ENCODE measurements at regions not wholly inside any gene's neighbourhood (a gene's known extent, or its start where the extent isn't known, plus 50 kb on each side); places are given as distances from the start of the nearest gene placed in this dataset.

DNA sequence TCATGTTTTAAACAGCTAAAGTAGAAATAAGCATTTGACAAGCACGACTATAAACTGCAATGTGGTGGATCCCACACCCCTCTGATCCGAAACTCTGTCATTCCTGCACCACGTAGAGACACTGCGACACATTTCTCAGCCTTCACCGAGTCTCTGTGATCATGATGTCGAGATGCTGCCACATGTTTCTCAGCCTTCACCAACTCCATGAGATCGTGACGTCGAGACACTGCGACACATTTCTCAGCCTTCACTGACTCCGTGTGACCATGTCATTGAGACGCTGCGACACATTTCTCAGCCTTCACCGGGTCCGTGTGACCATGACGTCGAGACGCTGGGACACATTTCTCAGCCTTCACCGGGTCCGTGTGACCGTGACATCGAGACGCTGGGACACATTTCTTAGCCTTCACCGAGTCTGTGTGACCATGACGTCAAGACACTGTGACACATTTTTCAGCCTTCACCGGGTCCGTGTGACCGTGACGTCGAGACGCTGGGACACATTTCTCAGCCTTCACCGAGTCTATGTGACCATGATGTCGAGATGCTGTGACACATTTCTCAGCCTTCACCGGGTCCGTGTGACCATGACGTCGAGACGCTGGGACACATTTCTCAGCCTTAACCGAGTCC is 143.0 kb downstream of the TTLL2 start:
- TF ChIP-seq, protein P1, sequence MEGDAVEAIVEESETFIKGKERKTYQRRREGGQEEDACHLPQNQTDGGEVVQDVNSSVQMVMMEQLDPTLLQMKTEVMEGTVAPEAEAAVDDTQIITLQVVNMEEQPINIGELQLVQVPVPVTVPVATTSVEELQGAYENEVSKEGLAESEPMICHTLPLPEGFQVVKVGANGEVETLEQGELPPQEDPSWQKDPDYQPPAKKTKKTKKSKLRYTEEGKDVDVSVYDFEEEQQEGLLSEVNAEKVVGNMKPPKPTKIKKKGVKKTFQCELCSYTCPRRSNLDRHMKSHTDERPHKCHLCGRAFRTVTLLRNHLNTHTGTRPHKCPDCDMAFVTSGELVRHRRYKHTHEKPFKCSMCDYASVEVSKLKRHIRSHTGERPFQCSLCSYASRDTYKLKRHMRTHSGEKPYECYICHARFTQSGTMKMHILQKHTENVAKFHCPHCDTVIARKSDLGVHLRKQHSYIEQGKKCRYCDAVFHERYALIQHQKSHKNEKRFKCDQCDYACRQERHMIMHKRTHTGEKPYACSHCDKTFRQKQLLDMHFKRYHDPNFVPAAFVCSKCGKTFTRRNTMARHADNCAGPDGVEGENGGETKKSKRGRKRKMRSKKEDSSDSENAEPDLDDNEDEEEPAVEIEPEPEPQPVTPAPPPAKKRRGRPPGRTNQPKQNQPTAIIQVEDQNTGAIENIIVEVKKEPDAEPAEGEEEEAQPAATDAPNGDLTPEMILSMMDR (IDR thresholded peaks at IDR 0.05): no peak
- H3K4me1 Mint-ChIP-seq: no peaks in the 10 kb centered on the region
- H3K27me3 Mint-ChIP-seq: no peaks in the 10 kb centered on the region
- H3K27ac Mint-ChIP-seq: no peak overlapping the region
- ChIA-PET CTCF (no interaction called here), POLR2A (no interaction called here)
- H3K4me3 Mint-ChIP-seq: no peak overlapping the region
- H3K9me3 Mint-ChIP-seq: no peaks in the 10 kb centered on the region
- ATAC-seq (ENCODE audit: low read depth) (no peak), DNase-seq (no peak)
- intact Hi-C loops (cut with micrococcal nuclease): no loop called here
- no peaks in the 10 kb centered on the region for H3K36me3 Mint-ChIP-seq (ENCODE audit: low read depth)

- no peaks in the 10 kb centered on the region for H3K27me3 Mint-ChIP-seq
- POLR2A ChIA-PET: no interaction called here
- H3K27ac Mint-ChIP-seq: no peak overlapping the region
- no peak for ATAC-seq (ENCODE audit: low read depth)
- CTCF ChIA-PET: no interaction called here
- intact Hi-C loops (cut with micrococcal nuclease): no loop called here
- H3K9me3 Mint-ChIP-seq: no peaks in the 10 kb centered on the region
- H3K36me3 Mint-ChIP-seq (ENCODE audit: low read depth): no peaks in the 10 kb centered on the region
- H3K4me3 Mint-ChIP-seq: no peak overlapping the region
- H3K4me1 Mint-ChIP-seq: no peaks in the 10 kb centered on the region
- no peak for DNase-seq
- TF ChIP-seq, protein P1 (IDR thresholded peaks at IDR 0.05): no peak
Observed at GRCh38 chr6:167469101-167469500, 144.2 kb downstream of the TTLL2 start.

GRCh38 chr6:167469672-167470071 is 144.8 kb downstream of the TTLL2 start:
- Mint-ChIP-seq H3K9me3 (no peaks in the 10 kb centered on the region), H3K4me1 (no peaks in the 10 kb centered on the region), H3K27me3 (no peaks in the 10 kb centered on the region), H3K4me3 (no peak overlapping the region), H3K27ac (no peak overlapping the region), H3K36me3 (ENCODE audit: low read depth) (no peaks in the 10 kb centered on the region)
- intact Hi-C loops (cut with micrococcal nuclease): no loop called here
- DNase-seq (no peak), ATAC-seq (ENCODE audit: low read depth) (no peak)
- TF ChIP-seq, protein P1 (IDR thresholded peaks at IDR 0.05): no peak
- ChIA-PET CTCF (no interaction called here), POLR2A (interaction anchor here (0.6 kb wide), 1 partner anchor 245 kb away, joined by 3 read pairs; no protein-coding TSS in a partner anchor)

DNA sequence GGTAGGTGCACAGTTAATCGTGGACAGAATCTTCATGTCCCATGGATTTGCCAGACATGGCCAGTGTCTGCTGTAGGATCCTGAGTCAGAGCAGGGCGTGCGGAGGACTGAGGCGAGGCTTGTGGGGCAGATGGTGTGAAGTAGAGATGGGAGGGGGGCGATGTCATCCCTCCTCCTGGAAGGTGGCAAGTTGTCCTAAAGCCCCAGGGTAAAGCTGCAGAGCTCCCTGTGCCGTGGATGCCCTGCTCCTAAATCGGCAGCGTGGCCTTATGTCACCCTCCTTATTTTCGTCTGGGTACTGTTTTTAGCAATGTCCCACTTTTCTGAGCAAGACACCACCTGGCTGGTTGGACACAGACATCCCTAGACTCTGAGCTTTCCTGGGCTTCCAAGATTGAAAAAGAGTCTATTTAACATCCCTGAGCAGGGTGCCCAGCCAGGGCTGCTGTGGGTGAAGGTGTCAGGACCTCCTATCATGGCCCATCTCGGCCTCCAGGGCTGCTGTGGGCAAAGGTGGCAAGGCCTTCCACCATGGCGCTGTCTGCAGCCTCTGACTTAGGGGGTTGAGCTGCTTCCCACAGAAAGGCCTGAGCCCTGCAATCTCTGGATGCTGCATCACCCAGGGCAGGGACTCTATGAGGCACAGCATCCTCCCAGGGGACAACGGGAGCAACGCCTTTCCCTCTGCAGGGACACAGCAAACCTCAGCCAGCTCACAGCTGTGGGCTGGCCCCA is 145.4 kb downstream of the TTLL2 start:
- ATAC-seq (ENCODE audit: low read depth): no peak
- H3K27me3 Mint-ChIP-seq: no peaks in the 10 kb centered on the region
- intact Hi-C loops (cut with micrococcal nuclease): no loop called here
- H3K9me3 Mint-ChIP-seq: no peaks in the 10 kb centered on the region
- ChIA-PET CTCF (no interaction called here), POLR2A (interaction anchor here (0.6 kb wide), 1 partner anchor 244 kb away, joined by 3 read pairs; no protein-coding TSS in a partner anchor)
- H3K27ac Mint-ChIP-seq: no peak overlapping the region
- no peak for DNase-seq
- H3K4me1 Mint-ChIP-seq: no peaks in the 10 kb centered on the region
- no peak overlapping the region for H3K4me3 Mint-ChIP-seq
- TF ChIP-seq, protein P1 (IDR thresholded peaks at IDR 0.05): no peak
- H3K36me3 Mint-ChIP-seq (ENCODE audit: low read depth): no peaks in the 10 kb centered on the region

DNA sequence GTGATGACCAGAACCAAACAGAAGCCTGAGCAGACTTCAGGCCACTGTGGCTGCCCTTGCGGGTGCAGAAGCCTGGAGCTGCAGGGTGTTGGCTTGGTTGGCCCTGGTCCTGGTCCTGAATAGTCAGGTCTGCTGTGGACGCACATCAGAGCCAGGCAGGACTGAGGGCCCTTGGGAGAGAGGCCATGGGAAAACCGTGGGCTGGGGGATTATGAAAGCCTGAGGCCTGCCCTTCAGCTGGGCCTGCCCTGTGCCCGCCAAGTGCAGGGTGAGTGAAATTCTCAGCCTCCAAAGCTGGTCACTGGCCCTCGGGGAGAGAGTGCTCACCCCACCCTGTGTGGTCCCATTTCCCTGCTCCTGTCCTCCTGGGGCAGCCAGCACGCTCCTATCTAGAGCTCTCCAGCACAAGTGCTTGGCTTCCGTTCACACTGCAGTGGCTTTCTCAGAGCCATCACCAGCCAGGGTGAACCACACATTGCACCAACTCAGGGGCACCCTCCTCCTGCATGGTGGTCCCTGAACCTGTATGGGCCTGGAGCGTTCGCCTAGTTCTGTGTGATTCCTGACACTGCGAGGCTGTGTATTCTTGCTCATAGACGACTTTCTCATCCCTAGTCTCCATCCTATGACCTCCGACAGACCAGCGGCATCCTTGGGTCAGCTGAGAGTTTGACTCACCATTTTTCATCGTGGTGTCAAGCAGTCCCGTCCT is 146.1 kb downstream of the TTLL2 start:
- POLR2A ChIA-PET: no interaction called here
- Mint-ChIP-seq H3K4me3 (no peak overlapping the region), H3K4me1 (no peaks in the 10 kb centered on the region), H3K27me3 (no peaks in the 10 kb centered on the region), H3K27ac (no peak overlapping the region), H3K9me3 (no peaks in the 10 kb centered on the region), H3K36me3 (ENCODE audit: low read depth) (no peaks in the 10 kb centered on the region)
- TF ChIP-seq, protein P1 (IDR thresholded peaks at IDR 0.05): no peak
- CTCF ChIA-PET: no interaction called here
- ATAC-seq (ENCODE audit: low read depth) (no peak), DNase-seq (no peak)
- intact Hi-C loops (cut with micrococcal nuclease): no loop called here

All from activated B cell treated with CpG ODN at 0.5 μM for 24 hours (primary cell).